HG02943 (cell line): ENCODE measurements at regions not wholly inside any gene's neighbourhood (a gene's known extent, or its start where the extent isn't known, plus 50 kb on each side); places are given as distances from the start of the nearest gene placed in this dataset.

ENCODE experiments used
- ATAC-seq: cut with Tn5 transposase; IDR thresholded peaks from one replicate; pipeline ENCODE4 v1.9.1; 2021; ENCODE audit warnings: mild to moderate bottlenecking, low read depth, moderate library complexity; ENCODE audit not compliant: unreplicated experiment

DNA sequence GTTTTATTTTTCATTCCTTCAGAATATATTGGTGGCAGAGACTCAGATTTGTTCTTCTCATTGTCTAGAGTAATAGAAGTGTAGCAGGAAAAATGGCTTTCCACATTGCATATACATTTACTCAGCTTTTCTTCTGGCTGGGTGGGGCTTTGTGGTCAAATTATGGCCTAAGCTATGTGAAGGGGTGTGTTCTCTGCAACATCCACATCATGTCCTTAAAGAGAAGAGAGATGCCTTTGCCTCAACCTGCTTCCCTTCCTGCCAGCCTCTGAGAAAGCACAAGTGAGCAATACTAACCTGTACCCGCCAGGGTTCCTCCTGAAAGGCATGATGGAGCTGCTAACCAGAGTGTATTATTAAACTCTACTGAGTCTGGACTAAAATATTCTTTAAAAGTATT is 695.6 kb upstream of the FAM241A start:
- ATAC-seq = no peak

DNA sequence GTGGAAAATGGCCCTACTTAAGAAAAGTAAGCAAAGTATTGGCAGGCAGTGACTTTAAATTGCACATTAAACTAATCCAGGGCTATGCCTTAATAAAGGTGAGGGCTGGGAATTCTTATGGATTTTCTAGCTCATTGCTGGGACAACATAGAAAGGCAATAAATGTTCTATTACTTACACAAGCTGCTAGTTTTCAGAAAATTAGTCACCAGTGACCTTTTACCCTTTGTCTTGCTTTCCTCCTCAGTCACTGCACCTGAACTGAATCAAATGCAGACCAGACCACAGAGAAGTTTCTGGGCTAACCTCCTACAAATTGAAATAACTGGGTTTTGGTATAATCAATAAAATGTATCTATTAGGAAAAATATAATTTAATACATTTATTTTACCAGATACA is 694.4 kb upstream of the FAM241A start:
- ATAC-seq = no peak

DNA sequence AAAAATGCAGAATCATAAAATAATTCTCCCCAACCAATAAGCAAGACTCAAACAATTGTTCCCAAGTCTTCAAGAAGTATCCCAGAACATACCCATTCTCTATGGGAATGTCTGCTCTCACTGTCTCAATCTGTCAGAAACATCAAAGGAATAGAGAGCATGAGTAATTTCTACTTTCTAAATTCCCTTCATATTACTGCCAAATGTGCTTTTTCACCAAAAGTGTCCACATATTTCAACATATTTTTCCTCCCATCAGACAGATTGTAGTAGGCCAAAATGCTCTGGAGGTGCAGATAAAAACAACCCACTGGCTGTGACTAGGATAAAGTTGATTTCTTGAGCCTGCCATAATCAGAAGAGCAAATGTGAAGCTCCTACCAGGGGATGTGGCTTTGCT is 692.0 kb upstream of the FAM241A start:
- no peak for ATAC-seq

DNA sequence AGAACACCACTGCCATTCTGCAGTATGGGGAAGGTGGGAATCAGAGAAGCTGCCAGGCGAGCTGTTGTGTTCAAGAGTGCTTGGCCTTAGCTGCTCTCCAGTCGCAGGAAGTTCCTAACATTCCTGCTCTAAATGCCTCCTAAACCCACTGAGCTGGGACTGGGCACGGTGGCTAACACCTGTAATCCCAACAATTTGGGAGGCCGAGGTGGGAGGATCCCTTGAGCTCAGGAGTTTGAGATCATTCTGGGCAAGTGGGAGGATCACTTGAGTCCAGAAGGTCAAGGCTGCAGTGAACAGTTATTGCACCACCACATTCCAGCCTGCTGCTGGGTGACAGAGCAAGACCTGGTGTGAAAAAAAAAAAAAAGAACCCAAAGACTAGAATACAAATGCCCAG is 690.3 kb upstream of the FAM241A start:
- no peak for ATAC-seq

DNA sequence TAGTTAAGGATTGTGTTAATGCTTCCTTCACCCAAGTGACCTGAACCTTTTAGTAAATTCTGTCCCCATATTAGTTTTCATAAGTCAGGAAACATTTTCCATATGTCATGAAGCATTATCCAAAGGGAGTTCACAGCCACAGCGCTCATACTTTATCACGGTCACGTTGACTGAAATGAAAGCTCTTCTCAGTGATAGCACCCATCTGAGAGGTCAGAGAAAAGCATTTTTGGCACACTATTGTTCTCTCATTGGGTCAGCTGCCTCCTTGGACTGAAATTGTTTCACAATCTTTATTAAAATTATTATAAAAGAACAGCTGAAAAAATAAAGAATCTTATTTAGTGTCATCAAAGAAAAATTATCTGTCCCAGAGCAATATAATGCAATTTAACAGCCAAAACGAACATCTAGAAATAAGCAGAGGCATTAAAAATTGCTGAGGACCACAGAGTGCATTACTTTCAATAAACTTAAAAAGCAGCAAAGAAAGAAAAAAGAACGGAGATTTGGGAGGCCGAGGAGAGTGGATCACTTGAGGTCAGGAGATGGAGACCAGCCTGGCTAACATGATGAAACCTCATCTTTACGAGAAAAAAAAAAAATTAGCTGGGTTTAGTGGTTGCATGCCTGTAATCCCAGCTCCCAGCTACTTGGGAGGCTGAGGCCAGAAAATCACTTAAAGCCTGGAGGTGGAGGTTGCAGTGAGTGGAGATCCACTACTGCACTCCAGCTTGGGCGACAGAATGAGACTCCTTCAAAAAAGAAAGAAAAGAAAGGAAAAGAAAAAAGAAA is 680.8 kb upstream of the FAM241A start:
- no peak for ATAC-seq

DNA sequence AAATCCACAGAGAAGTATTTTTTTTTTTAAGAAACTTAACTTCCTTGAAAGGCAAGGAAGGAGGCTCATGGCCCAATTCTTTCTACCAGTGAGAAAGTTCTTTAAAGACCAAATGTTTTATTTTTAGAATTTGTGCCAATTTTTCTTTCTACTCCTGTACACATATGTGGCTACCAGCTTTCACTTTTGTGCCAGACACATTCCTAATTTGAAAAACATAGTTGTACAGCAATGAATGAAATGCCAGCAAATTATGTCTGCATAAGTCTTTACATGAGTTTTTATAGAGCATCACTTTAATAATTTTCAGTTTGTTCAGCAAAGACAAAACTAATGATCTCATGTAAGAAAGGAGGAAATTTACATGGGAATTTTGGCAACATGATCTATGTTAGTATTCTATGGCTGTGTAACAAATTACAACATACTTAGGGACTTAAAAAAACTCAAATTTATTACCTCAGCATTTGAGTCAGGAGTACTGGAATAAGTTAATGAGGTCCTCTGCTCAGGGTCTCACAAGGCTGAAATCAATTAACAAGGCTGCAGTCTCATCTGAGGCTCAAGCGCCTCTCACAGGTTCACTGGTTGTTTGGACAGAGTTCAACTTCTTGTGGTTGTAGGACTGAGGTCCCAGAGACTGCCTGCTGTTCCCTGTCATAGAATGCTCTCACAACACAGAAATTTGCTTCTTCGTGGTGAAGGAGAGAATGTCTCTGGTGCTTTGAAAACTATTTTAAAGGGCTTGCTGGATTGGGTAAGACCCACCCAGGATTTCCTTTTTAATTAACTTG is 678.2 kb upstream of the FAM241A start:
- no peak for ATAC-seq

DNA sequence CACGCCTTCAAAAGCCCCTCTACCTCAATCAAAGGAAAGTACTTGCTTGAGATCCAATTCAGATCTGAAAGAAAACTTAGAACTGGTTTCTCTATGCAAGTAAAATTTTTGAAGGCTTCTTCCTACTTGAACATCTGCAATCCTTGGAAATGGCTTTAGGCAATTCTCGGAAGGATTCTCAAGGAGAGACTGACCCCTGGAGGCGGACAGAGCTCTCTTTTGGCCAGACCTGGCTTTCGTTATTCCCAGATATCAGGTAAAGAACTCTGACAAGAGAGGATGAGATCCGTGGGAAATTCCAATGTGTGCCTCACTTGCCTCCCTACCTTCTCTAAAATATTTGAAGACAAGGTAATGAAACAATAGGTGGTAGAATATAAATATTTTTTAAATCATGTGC is 670.3 kb upstream of the FAM241A start:
- no peak for ATAC-seq

DNA sequence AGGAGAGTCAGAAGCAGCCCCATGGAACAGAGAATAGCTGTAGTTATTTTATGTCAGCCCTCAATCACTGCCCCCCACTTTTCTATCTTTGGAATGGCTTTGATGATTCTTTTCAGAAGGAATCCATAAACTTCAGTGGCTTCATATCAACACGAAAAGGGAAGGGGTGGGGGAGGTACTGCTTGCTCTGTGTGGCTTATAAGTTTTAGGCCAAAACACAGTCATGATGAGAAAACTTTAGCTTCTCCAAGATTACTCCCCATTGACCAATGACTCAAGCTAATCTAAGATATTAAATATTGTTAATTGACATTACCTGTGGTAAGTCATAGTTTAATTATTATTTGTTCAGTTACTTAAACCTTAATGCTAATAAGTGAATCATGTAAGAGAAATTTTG is 669.6 kb upstream of the FAM241A start:
- ATAC-seq = no peak

DNA sequence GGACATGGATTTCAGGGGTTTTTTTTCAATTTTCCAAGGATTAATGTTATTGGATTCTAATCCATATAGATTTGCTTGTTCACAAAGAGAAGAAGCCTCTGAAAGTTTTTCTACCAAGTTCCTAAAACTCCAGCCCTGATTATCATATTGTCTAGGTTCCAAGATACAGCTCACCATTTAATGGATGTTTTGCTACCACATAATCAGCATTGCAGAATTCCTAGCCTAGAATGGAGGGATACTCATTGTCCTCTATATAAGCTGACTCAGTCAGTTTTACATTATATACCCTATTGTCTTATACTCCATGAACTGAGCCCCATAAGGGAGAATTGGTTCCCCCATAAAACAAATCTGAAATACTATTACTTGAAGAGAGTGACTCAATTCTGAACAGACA is 664.7 kb upstream of the FAM241A start:
- ATAC-seq = no peak

DNA sequence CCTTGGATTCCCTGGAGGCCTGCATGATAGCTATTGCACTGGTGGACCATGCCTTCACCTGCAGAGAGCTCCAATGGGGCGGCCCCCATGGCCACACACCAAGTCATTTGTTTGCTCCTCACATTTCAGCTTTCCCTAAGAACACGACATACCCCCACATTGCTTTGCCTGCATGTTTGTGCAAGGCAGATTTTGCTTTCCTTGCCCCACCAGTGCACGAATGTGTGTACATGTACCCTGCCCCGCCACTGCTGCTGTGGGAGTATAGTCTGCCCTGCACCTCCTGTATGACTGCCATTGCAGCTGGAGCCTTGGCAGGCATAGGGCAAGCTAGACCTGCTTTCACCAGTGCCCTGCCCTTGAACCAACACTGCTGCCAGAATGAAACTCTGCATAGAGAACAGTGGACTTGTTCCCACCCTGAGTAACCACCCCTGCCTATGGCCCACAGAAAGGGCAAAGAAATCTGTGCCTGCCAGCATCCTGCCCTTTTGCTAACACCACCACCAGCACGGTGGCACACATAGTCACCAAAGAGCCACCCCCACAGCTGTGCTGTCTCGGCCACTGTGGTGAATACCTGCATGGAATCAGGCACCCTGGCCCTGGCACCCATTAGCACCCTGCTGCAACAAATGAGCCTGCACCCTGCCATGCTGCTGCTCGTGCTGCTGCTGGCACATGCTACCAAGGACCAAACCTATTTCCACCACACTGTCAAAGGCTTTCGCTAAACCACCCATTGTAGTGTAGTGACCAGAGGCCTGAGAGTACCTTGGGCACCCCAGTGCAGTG is 661.7 kb upstream of the FAM241A start:
- ATAC-seq = no peak

DNA sequence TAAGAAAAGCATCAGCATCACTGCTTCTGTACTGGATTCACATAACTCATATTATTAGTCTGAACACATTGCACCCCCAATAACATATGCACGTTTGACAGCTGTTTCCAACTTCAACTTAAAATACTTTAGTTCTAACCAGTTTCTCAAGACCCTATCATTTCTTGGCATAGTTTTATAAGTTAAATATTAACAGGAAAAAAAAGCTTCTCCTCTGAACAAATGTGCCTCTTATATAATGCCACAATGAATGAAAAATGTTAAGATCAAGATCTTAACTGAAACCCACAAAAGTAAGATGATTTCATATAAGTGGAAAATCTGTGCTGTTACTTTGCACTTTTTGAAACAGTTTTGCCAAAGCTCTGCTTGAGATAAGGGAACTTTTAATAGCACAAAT is 652.8 kb upstream of the FAM241A start:
- ATAC-seq = no peak

DNA sequence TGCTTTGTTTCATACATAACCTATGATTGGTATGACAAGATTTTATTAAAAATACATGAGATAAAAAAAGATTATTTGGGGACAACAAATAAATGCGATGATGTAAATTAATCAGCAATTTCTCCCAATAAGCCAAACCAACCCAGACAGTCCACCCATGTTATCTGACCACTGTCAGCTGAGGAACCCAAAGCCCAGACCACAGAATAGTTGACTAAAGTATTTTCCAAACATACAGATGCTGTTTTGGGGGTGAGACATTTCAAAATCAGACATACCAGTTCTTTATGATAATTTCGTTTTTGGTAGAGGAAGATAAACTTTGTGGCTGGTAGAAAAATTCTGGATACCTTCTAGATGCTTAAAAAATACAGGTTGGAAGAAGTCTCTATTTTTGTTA is 650.8 kb upstream of the FAM241A start:
- no peak for ATAC-seq

DNA sequence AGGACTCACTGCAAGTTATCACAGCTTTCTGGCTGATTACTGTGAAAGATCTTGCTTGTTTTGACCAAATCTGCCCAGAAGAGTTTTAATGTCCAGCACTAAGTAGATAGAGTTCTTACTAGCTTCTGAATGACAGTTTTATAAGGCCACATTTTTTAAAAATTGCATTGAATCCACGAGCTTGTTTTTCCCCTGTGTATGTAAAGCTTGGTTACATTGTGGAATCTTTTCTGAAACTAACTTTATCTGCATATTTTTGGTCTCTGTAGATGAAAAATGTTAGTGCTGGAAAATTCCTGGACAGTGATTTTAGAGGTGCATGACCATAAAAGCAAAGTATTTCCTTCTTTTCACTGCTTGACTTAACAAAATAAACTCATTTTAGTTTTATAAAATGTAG is 650.3 kb upstream of the FAM241A start:
- ATAC-seq = no peak

DNA sequence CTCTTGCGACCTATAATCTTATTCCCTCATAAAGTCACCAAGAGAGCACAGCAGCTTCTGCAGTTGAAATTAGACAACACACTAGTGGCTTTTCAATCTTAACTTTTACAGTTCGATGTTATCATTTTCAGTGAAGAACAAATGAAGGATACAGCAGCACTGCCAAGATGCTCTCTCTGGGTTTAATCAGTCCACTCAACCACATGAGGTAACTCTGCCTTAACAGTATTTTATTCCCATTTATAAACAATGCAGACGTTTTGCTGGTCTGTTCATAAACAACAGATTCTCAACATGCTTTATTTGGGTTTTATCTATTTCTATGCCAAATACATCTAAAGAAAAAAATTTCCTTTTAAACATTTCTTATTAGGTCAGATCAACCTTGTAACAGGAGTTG is 646.0 kb upstream of the FAM241A start:
- no peak for ATAC-seq

DNA sequence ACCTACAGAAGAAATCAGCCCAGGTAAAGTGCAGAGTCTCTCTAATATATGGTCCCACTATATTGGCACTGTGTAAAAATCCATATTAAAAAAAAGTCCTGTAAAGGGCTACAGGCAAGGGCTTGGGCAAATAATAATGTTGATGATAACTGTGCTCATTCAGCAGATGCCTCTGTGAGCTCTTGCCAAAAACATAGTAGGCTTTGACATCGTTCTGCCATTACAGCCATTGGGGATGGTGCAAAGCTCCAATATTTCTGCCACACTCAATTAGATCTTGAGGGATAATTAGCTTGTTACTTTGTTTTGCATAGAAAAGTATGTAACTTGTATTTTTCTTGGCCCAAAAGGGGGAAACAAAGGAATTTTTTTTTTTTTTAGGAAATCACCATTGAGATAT is 645.5 kb upstream of the FAM241A start:
- no peak for ATAC-seq

DNA sequence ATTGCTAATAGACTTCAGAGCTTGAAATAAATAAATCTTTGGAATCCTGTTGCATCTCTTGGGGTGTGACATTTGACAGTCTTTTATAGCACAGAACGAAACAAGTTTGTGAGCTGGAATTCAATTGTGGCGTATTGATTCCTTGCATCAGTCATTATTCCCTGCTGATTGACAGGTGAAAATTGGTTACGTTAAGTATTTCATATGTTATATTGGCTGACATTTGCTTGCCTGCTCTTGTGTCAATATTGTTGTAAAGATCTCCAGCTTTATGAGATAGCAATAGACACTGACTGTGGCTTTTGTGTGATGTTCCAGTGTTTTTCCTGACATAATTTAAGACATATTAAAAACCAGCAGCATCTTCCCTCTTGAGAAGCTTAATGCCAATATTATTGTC is 644.4 kb upstream of the FAM241A start:
- ATAC-seq = no peak

DNA sequence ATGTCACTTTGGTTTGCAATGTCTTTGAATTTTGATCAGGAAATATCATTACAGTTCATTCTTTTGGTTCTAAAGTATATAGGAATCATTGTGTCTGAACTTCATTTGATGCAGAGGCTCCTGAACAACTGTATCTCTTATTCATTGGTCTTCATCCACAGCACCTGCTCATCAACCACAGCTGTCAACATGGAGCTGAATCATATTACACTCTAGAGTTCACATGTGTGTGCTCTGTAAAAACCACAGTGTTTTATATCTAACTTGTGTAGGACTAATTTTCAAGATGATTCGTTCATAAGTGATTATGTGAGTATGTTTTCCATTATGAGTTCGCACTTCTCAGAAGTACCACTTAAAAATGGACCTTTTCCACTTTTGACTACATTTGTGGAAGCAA is 643.3 kb upstream of the FAM241A start:
- ATAC-seq = no peak

DNA sequence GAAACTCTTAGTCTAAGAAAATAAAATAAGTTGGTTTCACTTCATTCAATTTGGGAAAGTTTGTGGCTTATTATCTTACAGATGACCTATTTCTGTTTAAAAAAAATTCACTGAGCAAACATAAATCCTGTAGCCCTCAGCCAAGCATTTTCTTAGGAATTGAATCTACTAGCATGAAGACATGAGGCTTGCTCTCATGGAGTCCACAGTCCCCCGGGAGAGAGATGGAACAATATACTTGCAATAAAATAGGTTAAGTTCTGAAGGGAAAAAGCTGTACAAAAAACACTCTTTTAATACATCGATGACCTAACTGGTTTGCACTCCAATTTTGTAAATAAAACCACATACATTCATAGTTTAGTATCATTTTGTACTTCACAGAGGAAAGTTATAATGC is 642.6 kb upstream of the FAM241A start:
- no peak for ATAC-seq

DNA sequence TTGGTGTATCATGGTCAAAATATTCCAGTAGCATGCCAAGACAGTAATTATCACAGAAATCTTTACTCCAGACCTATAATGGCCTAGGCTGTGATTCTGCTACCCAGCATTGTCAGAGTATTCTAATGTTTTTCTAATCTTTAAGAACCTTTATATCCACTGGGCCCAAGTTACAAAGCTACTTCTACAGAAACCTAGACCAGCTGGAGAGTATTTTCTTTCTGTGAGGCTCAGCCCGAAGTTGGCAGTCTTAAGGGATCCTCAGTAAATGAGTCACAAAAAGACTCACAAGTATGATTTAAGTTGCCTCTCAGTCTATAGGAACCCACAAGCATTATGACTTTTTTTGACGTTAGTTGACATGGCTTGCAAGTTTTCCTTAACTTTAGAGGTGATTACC is 638.5 kb upstream of the FAM241A start:
- ATAC-seq = no peak

DNA sequence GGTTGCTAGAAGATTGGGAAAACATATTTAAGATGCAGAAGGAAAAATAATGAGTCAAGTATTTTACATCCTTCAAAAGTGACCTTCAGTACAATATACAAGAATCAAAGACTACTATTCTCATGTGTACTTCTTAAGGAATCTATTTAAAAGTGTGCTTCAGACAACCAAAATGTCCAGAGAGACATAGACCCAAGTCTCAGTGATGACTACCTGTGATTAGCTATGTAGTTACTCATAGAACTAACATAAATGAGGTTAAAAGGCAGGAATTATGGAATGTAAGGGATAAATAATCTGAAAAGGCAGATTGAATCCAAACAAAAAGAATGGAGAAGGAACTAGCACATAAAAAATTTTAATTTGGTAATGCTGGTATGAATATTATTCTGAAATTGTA is 634.7 kb upstream of the FAM241A start:
- ATAC-seq = no peak

DNA sequence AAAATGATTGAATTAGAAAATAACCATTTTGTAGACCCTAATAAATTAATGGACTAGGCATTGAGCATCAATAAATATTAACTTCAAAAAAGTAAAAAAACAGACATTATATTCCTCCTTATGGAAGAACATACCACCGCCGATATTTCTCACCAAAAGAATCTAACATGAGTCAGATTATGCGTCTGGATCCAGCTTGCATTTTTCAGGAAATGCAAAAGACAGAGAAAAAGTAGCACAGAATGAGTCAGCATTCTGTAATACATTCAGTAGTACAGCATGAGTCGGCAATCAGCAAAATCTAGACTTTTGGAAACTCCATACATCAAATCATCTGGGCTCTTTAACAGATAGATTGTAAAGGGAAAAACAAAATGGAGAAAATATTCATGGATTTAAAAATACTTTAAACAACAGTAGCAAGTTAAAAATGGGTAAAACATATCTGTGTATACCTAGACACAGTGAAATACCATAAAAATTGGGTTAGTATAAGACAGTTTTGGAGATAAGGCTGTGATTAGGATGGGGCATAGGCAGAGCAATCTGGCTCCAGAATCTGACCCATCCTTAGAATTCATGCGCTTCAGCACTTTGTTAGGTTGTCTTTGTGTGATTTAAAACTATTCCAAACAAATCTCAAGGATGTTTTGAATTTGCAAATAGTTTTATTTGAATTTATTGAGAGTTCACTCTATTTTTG is 633.0 kb upstream of the FAM241A start:
- no peak for ATAC-seq
